Stimulated activated naive CD4-positive, alpha-beta T cell (primary cell): ENCODE measurements at regions not wholly inside any gene's neighbourhood (a gene's known extent, or its start where the extent isn't known, plus 50 kb on each side); places are given as distances from the start of the nearest gene placed in this dataset.

ENCODE experiments used
- DNase-seq, 6 experiments: peaks; one replicate each; lab custom pipeline; 2025; lab: John Stamatoyannopoulos, UW

GRCh38 chr2:237244976-237245646 lies 159.4 kb downstream of the COPS8 start:
- no peak for DNase-seq

GRCh38 chr2:237250599-237250998 lies 163.4 kb downstream of the COL6A3 start:
- DNase-seq = no peak

GRCh38 chr2:237251986-237252385 lies 162.0 kb downstream of the COL6A3 start:
- no peak for DNase-seq

GRCh38 chr2:237253046-237253702 lies 160.8 kb downstream of the COL6A3 start:
- DNase-seq = no peak

- no peak for DNase-seq
Measured at GRCh38 chr2:237254369-237254861, 159.5 kb downstream of the COL6A3 start.

GRCh38 chr2:237254911-237255578 lies 158.9 kb downstream of the COL6A3 start:
- DNase-seq = no peak

- no peak for DNase-seq
Measured at GRCh38 chr2:237256887-237257286, 157.1 kb downstream of the COL6A3 start.

- no peak for DNase-seq
Measured at GRCh38 chr2:237257471-237257951, 156.5 kb downstream of the COL6A3 start.

GRCh38 chr2:237258116-237258515 lies 155.8 kb downstream of the COL6A3 start:
- no peak for DNase-seq

GRCh38 chr2:237258615-237259014 lies 155.3 kb downstream of the COL6A3 start:
- DNase-seq = no peak

- DNase-seq = no peak
Measured at GRCh38 chr2:237259201-237259600, 154.8 kb downstream of the COL6A3 start.

GRCh38 chr2:237260039-237260620 lies 153.8 kb downstream of the COL6A3 start:
- DNase-seq = no peak

GRCh38 chr2:237260686-237261085 lies 153.3 kb downstream of the COL6A3 start:
- no peak for DNase-seq

GRCh38 chr2:237261327-237261726 lies 152.6 kb downstream of the COL6A3 start:
- no peak for DNase-seq

- DNase-seq = no peak
Measured at GRCh38 chr2:237262838-237263771, 150.9 kb downstream of the COL6A3 start.

GRCh38 chr2:237264480-237265219 lies 149.3 kb downstream of the COL6A3 start:
- no peak for DNase-seq

- DNase-seq = no peak
Measured at GRCh38 chr2:237268004-237268708, 145.8 kb downstream of the COL6A3 start.

- DNase-seq = no peak
Measured at GRCh38 chr2:237269138-237269875, 144.7 kb downstream of the COL6A3 start.

- DNase-seq = no peak
Measured at GRCh38 chr2:237270520-237270919, 143.4 kb downstream of the COL6A3 start.
